Right lobe of liver (tissue), 4 donors: ENCODE measurements at regions not wholly inside any gene's neighbourhood (a gene's known extent, or its start where the extent isn't known, plus 50 kb on each side); places are given as distances from the start of the nearest gene placed in this dataset.

ENCODE experiments used
- CTCF ChIP-seq, 4 donors: fragments of 200-600 bp in 3 of 4; fragments of 450-650 bp in 1 of 4; IDR thresholded peaks; one replicate each; pipeline versions ENCODE4 v1.5.1 to v1.8.0; 2016 to 2022; ENCODE audit warnings: antibody characterized with exemption in 4 of 4, mild to moderate bottlenecking in 2 of 4
- POLR2A ChIP-seq: fragments of 450-650 bp; IDR thresholded peaks from one replicate; pipeline ENCODE4 v1.6.1; 2017; ENCODE audit warnings: antibody characterized with exemption, mild to moderate bottlenecking
- donor health status: DM: no; HTN: no; CAD: no.
- donor health status: DM: no; HTN: no; CAD: no.
- donor health status: DM: no; HTN: yes; CAD: no.

- no peak for TF ChIP-seq CTCF (IDR thresholded peaks at IDR 0.05)
- no peak for TF ChIP-seq POLR2A
These were observed 849.1 kb upstream of the SALL3 start for GRCh38 chr18:78130232-78131195.
